H9 (cell line): ENCODE measurements at regions not wholly inside any gene's neighbourhood (a gene's known extent, or its start where the extent isn't known, plus 50 kb on each side); places are given as distances from the start of the nearest gene placed in this dataset.

Experiments used
- DNase-seq: peaks from one replicate; pipeline ENCODE4 v3.0.0-alpha.2; 2017
- H2AFZ ChIP-seq: one replicate; pipeline ENCODE4 v1.6.1; 2013; ENCODE audit warnings: mild to moderate bottlenecking, low read length, control low read depth, moderate library complexity
- H2AK5ac ChIP-seq: 2 replicates; pipeline ENCODE4 v1.6.1; 2013; ENCODE audit warnings: low read length, control low read depth, mixed read lengths; ENCODE audit not compliant: insufficient read length
- H2BK120ac ChIP-seq: one replicate; pipeline ENCODE4 v1.6.1; 2013; ENCODE audit warnings: low read depth, mild to moderate bottlenecking, low read length, control low read depth, inconsistent platforms; ENCODE audit not compliant: poor library complexity, severe bottlenecking
- H2BK12ac ChIP-seq: 2 replicates; pipeline ENCODE4 v1.6.1; 2013; ENCODE audit warnings: low read length, control low read depth, mixed read lengths, low read depth; ENCODE audit not compliant: insufficient read length
- H2BK15ac ChIP-seq: 2 replicates; pipeline ENCODE4 v1.6.1; 2013; ENCODE audit warnings: low read depth, low read length, control low read depth
- H2BK20ac ChIP-seq: one replicate; pipeline ENCODE4 v1.6.1; 2013; ENCODE audit warnings: low read depth, mild to moderate bottlenecking, low read length, control low read depth, inconsistent platforms; ENCODE audit not compliant: poor library complexity, severe bottlenecking
- H2BK5ac ChIP-seq: 2 replicates; pipeline ENCODE4 v1.6.1; 2013; ENCODE audit warnings: low read length, control low read depth, mixed read lengths; ENCODE audit not compliant: insufficient read length
- H3K14ac ChIP-seq: 2 replicates; pipeline ENCODE4 v1.6.1; 2013; ENCODE audit warnings: low read length, control low read depth; ENCODE audit not compliant: insufficient read depth
- H3K18ac ChIP-seq: 2 replicates; pipeline ENCODE4 v1.6.1; 2013; ENCODE audit warnings: low read depth, mild to moderate bottlenecking, mixed read lengths, low read length, control low read depth; ENCODE audit not compliant: insufficient read length
- H3K23ac ChIP-seq: 2 replicates; pipeline ENCODE4 v1.6.1; 2013; ENCODE audit warnings: low read length, control low read depth, mixed read lengths, low read depth; ENCODE audit not compliant: insufficient read length
- H3K23me2 ChIP-seq: 2 replicates; pipeline ENCODE4 v1.6.1; 2013; ENCODE audit warnings: low read depth, mild to moderate bottlenecking, mixed read lengths, low read length, control low read depth; ENCODE audit not compliant: insufficient read length, poor library complexity, severe bottlenecking
- H3K27ac ChIP-seq: 2 replicates; pipeline ENCODE4 v1.5.1; 2013; ENCODE audit warnings: low read length, control low read depth, mixed read lengths, low read depth; ENCODE audit not compliant: insufficient read length
- H3K27me3 ChIP-seq: 2 replicates; pipeline ENCODE4 v1.6.1; 2013; ENCODE audit warnings: low read length, control low read depth, inconsistent platforms; ENCODE audit not compliant: insufficient read depth
- H3K4ac ChIP-seq: 2 replicates; pipeline ENCODE4 v1.6.1; 2013; ENCODE audit warnings: low read depth, mild to moderate bottlenecking, control low read depth, inconsistent platforms, low read length, moderate library complexity
- H3K4me1 ChIP-seq: 2 replicates; pipeline ENCODE4 v1.6.1; 2013; ENCODE audit warnings: low read length, control low read depth, inconsistent platforms; ENCODE audit not compliant: insufficient read depth
- H3K4me2 ChIP-seq: 2 replicates; pipeline ENCODE4 v1.6.1; 2013; ENCODE audit warnings: low read length, control low read depth, mixed read lengths; ENCODE audit not compliant: insufficient read length, insufficient read depth
- H3K56ac ChIP-seq: 2 replicates; pipeline ENCODE4 v1.6.1; 2013; ENCODE audit warnings: low read depth, mild to moderate bottlenecking, mixed read lengths, low read length, control low read depth; ENCODE audit not compliant: insufficient read length
- H3K79me1 ChIP-seq: 2 replicates; pipeline ENCODE4 v1.6.1; 2013; ENCODE audit warnings: low read depth, mild to moderate bottlenecking, moderate library complexity, low read length, control low read depth, inconsistent platforms; ENCODE audit not compliant: insufficient read depth, poor library complexity, severe bottlenecking
- H3K79me2 ChIP-seq: 2 replicates; pipeline ENCODE4 v1.6.1; 2013; ENCODE audit warnings: low read length, control low read depth, inconsistent platforms; ENCODE audit not compliant: insufficient read depth
- H3K9ac ChIP-seq: 2 replicates; pipeline ENCODE4 v1.6.1; 2013; ENCODE audit warnings: low read length, control low read depth, mixed read lengths; ENCODE audit not compliant: insufficient read length; ENCODE audit errors: extremely low read depth
- H3K9me3 ChIP-seq: one replicate; pipeline ENCODE4 v1.6.1; 2013; ENCODE audit warnings: low read depth, low read length, inconsistent platforms; ENCODE audit not compliant: control insufficient read depth
- H3T11ph ChIP-seq: one replicate; pipeline ENCODE4 v1.6.1; 2013; ENCODE audit warnings: mild to moderate bottlenecking, low read length, control low read depth, inconsistent platforms
- H4K20me1 ChIP-seq: one replicate; pipeline ENCODE4 v1.6.1; 2013; ENCODE audit not compliant: control insufficient read depth, insufficient read length, insufficient read depth
- H4K5ac ChIP-seq: 2 replicates; pipeline ENCODE4 v1.6.1; 2013; ENCODE audit warnings: low read depth, mild to moderate bottlenecking, mixed read lengths, low read length, control low read depth; ENCODE audit not compliant: insufficient read length
- H4K8ac ChIP-seq: replicated peaks from 2 replicates; pipeline ENCODE4 v1.6.1; 2013; ENCODE audit warnings: low read length, control low read depth, mixed read lengths, low read depth; ENCODE audit not compliant: insufficient read length
- H4K91ac ChIP-seq: 2 replicates; pipeline ENCODE4 v1.6.1; 2013; ENCODE audit warnings: low read depth, mild to moderate bottlenecking, moderate library complexity, mixed read lengths, low read length, control low read depth; ENCODE audit not compliant: insufficient read length
- H3K27ac Mint-ChIP-seq, 3 experiments: 2 replicates in 2 of 3; 3 replicates in 1 of 3; pipeline ENCODE4 v1.8.0; 2020 to 2021; ENCODE audit warnings: mixed read lengths in 3 of 3, mild to moderate bottlenecking in 1 of 3, moderate library complexity in 1 of 3
- H3K27me3 Mint-ChIP-seq: 2 replicates; pipeline ENCODE4 v1.8.0; 2021; ENCODE audit warnings: low read depth, mild to moderate bottlenecking, moderate library complexity, mixed read lengths
- H3K36me3 Mint-ChIP-seq, 3 experiments: 2 replicates in 2 of 3; 3 replicates in 1 of 3; pipeline ENCODE4 v1.8.0; 2020 to 2021; ENCODE audit warnings: low read depth in 3 of 3, mixed read lengths in 3 of 3; ENCODE audit not compliant: insufficient read depth in 1 of 3
- H3K4me1 Mint-ChIP-seq, 2 experiments: 2 replicates each; pipeline ENCODE4 v1.8.0; 2020; ENCODE audit warnings: mixed read lengths in 2 of 2
- H3K4me3 Mint-ChIP-seq, 2 experiments: 2 replicates in 1 of 2; 3 replicates in 1 of 2; pipeline ENCODE4 v1.8.0; 2020 to 2021; ENCODE audit warnings: mild to moderate bottlenecking in 2 of 2, mixed read lengths in 2 of 2, moderate library complexity in 1 of 2
- H3K9me3 Mint-ChIP-seq, 2 experiments: 2 replicates in 1 of 2; 3 replicates in 1 of 2; pipeline ENCODE4 v1.8.0; 2020; ENCODE audit warnings: mild to moderate bottlenecking in 2 of 2, mixed read lengths in 2 of 2, moderate library complexity in 1 of 2
- CTCF ChIP-seq: fragments of 200-600 bp; sonication (generic); conservative IDR thresholded peaks from 3 replicates; pipeline ENCODE4 v1.8.0; 2021; ENCODE audit warnings: antibody characterized with exemption, mild to moderate bottlenecking
- WGBS: extraction: QIAGEN DNeasy Blood & Tissue Kit; methylation state at CpG from one replicate; pipeline ENCODE4 v1.1.7; 2013; ENCODE audit warnings: missing lambda C conversion rate, low lambda C conversion rate, mixed read lengths; ENCODE audit not compliant: insufficient read length; ENCODE audit errors: extremely low coverage; 5-methylcytosine and 5-hydroxymethylcytosine counted together

GRCh38 chr5:161098516-161098915 lies 246.5 kb upstream of the ATP10B start:
- no peak overlapping the region for H4K91ac ChIP-seq
- H4K5ac ChIP-seq = no peak overlapping the region
- H3K9ac ChIP-seq = no peak overlapping the region
- H2BK120ac ChIP-seq = no peak overlapping the region
- no peak overlapping the region for H3K4me2 ChIP-seq
- H3K27me3 ChIP-seq = no peaks in the 10 kb centered on the region
- no peak overlapping the region for H3K14ac ChIP-seq
- no peak overlapping the region for H2BK15ac ChIP-seq
- no peak for DNase-seq
- H3K23ac ChIP-seq = no peak overlapping the region
- H3K9me3 ChIP-seq = no peaks in the 10 kb centered on the region
- H3T11ph ChIP-seq = no peak overlapping the region
- H3K9me3 Mint-ChIP-seq = no peaks in the 10 kb centered on the region
- H3K27ac ChIP-seq = no peak overlapping the region
- H3K79me2 ChIP-seq = no peaks in the 10 kb centered on the region
- no peak overlapping the region for H2BK12ac ChIP-seq
- H2AFZ ChIP-seq = no peak overlapping the region
- WGBS = no CpG with 5 or more reads among the region's 4 CpGs
- no peak overlapping the region for H3K4me3 Mint-ChIP-seq
- no peak overlapping the region for H2BK20ac ChIP-seq
- H3K27me3 Mint-ChIP-seq = no peaks in the 10 kb centered on the region
- no peaks in the 10 kb centered on the region for H3K79me1 ChIP-seq
- TF ChIP-seq CTCF = no peak
- H2BK5ac ChIP-seq = no peak overlapping the region
- no peaks in the 10 kb centered on the region for H3K36me3 Mint-ChIP-seq
- H4K20me1 ChIP-seq = no peaks in the 10 kb centered on the region
- no peak overlapping the region for H2AK5ac ChIP-seq
- H3K56ac ChIP-seq = no peak overlapping the region
- H4K8ac ChIP-seq = no peak overlapping the region
- H3K23me2 ChIP-seq = no peaks in the 10 kb centered on the region
- no peaks in the 10 kb centered on the region for H3K4me1 Mint-ChIP-seq
- no peak overlapping the region for H3K4ac ChIP-seq
- H3K27ac Mint-ChIP-seq = no peak overlapping the region
- no peak overlapping the region for H3K18ac ChIP-seq
- no peaks in the 10 kb centered on the region for H3K4me1 ChIP-seq
